Inflammatory macrophage treated with lipopolysaccharide for 1 hour (primary cell): ENCODE measurements at regions not wholly inside any gene's neighbourhood (a gene's known extent, or its start where the extent isn't known, plus 50 kb on each side); places are given as distances from the start of the nearest gene placed in this dataset.
"Not testable (repeated sequence)": the region's sequence is repeated elsewhere in the genome, so short reads cannot be mapped to it uniquely, and the experiment has no call there.

ENCODE experiments used
- DNase-seq, 2 donors: peaks; one replicate each; pipeline ENCODE4 v3.0.0-alpha.2; 2020 to 2022

- DNase-seq = no peak
Observed at GRCh38 chr4:104549736-104550135, 55.0 kb upstream of the CXXC4 start.

GRCh38 chr4:104559502-104559901 lies 64.8 kb upstream of the CXXC4 start:
- DNase-seq = no peak

- no peak for DNase-seq
Observed at GRCh38 chr4:104571341-104571740, 76.6 kb upstream of the CXXC4 start.

- no peak for DNase-seq
Observed at GRCh38 chr4:104574371-104574770, 79.7 kb upstream of the CXXC4 start.

- DNase-seq = no peak
Observed at GRCh38 chr4:104575278-104575677, 80.6 kb upstream of the CXXC4 start.

- no peak for DNase-seq
Observed at GRCh38 chr4:104577405-104577804, 82.7 kb upstream of the CXXC4 start.

- not testable (repeated sequence) for DNase-seq
Observed at GRCh38 chr4:104581476-104581875, 86.8 kb upstream of the CXXC4 start.

GRCh38 chr4:104582056-104582455 lies 87.4 kb upstream of the CXXC4 start:
- not testable (repeated sequence) for DNase-seq

GRCh38 chr4:104589264-104589868 lies 94.7 kb upstream of the CXXC4 start:
- no peak for DNase-seq

- DNase-seq = no peak
Observed at GRCh38 chr4:104591510-104591911, 96.8 kb upstream of the CXXC4 start.

GRCh38 chr4:104592183-104592582 lies 97.5 kb upstream of the CXXC4 start:
- DNase-seq = no peak

GRCh38 chr4:104593019-104593418 lies 98.3 kb upstream of the CXXC4 start:
- DNase-seq = no peak

GRCh38 chr4:104596189-104596588 lies 101.5 kb upstream of the CXXC4 start:
- no peak for DNase-seq

GRCh38 chr4:104615496-104615895 lies 120.8 kb upstream of the CXXC4 start:
- no peak for DNase-seq

GRCh38 chr4:104615926-104616325 lies 121.2 kb upstream of the CXXC4 start:
- no peak for DNase-seq

- DNase-seq = no peak
Observed at GRCh38 chr4:104616401-104616820, 121.7 kb upstream of the CXXC4 start.

GRCh38 chr4:104625706-104626105 lies 131.0 kb upstream of the CXXC4 start:
- no peak for DNase-seq

- DNase-seq = no peak
Observed at GRCh38 chr4:104629601-104630000, 134.9 kb upstream of the CXXC4 start.

- DNase-seq = no peak
Observed at GRCh38 chr4:104630272-104630671, 135.6 kb upstream of the CXXC4 start.

GRCh38 chr4:104631000-104631399 lies 136.3 kb upstream of the CXXC4 start:
- DNase-seq = no peak

GRCh38 chr4:104641418-104641817 lies 146.7 kb upstream of the CXXC4 start:
- no peak for DNase-seq

GRCh38 chr4:104642521-104642920 lies 147.8 kb upstream of the CXXC4 start:
- no peak for DNase-seq

- DNase-seq = no peak
Observed at GRCh38 chr4:104643805-104644204, 149.1 kb upstream of the CXXC4 start.

GRCh38 chr4:104649631-104650030 lies 154.9 kb upstream of the CXXC4 start:
- DNase-seq = no peak

GRCh38 chr4:104662269-104662668 lies 167.6 kb upstream of the CXXC4 start:
- DNase-seq = not testable (repeated sequence)

GRCh38 chr4:104677116-104677515 lies 182.4 kb upstream of the CXXC4 start:
- DNase-seq = no peak
